HG02884 (cell line): ENCODE measurements at regions not wholly inside any gene's neighbourhood (a gene's known extent, or its start where the extent isn't known, plus 50 kb on each side); places are given as distances from the start of the nearest gene placed in this dataset.

ENCODE experiments used
- ATAC-seq: cut with Tn5 transposase; IDR thresholded peaks from one replicate; pipeline ENCODE4 v1.9.1; 2021; ENCODE audit warnings: mild to moderate bottlenecking, moderate library complexity; ENCODE audit not compliant: unreplicated experiment

GRCh38 chr7:22962775-22963350, 51.1 kb downstream of the HYCC1 start:
- ATAC-seq = no peak

- no peak for ATAC-seq
Measured at GRCh38 chr7:22958742-22959141, 55.2 kb downstream of the HYCC1 start.

- ATAC-seq = no peak
Measured at GRCh38 chr7:22954251-22954650, 59.7 kb downstream of the HYCC1 start.

- no peak for ATAC-seq
Measured at GRCh38 chr7:22952306-22953015, 61.5 kb downstream of the HYCC1 start.

GRCh38 chr7:22949944-22950343, 64.0 kb downstream of the HYCC1 start:
- no peak for ATAC-seq

GRCh38 chr7:22949221-22949620, 64.7 kb downstream of the HYCC1 start:
- no peak for ATAC-seq

- no peak for ATAC-seq
Measured at GRCh38 chr7:22948770-22949169, 65.2 kb downstream of the HYCC1 start.

GRCh38 chr7:22945584-22945983, 68.3 kb downstream of the HYCC1 start:
- no peak for ATAC-seq

- ATAC-seq = no peak
Measured at GRCh38 chr7:22944510-22944909, 69.4 kb downstream of the HYCC1 start.

GRCh38 chr7:22944022-22944421, 69.9 kb downstream of the HYCC1 start:
- ATAC-seq = no peak

GRCh38 chr7:22942191-22942590, 71.7 kb downstream of the HYCC1 start:
- no peak for ATAC-seq

- no peak for ATAC-seq
Measured at GRCh38 chr7:22939842-22940241, 74.1 kb downstream of the HYCC1 start.

GRCh38 chr7:22937946-22938345, 76.0 kb downstream of the HYCC1 start:
- ATAC-seq = no peak

GRCh38 chr7:22936246-22936645, 77.7 kb downstream of the HYCC1 start:
- ATAC-seq = no peak

GRCh38 chr7:22935269-22935668, 78.7 kb downstream of the HYCC1 start:
- ATAC-seq = no peak

- no peak for ATAC-seq
Measured at GRCh38 chr7:22934473-22935065, 79.4 kb downstream of the HYCC1 start.

- no peak for ATAC-seq
Measured at GRCh38 chr7:22934023-22934422, 79.9 kb downstream of the HYCC1 start.

- ATAC-seq = no peak
Measured at GRCh38 chr7:22932896-22933295, 81.0 kb downstream of the HYCC1 start.

- ATAC-seq = no peak
Measured at GRCh38 chr7:22931011-22931410, 82.9 kb downstream of the HYCC1 start.

GRCh38 chr7:22922307-22922706, 91.6 kb downstream of the HYCC1 start:
- no peak for ATAC-seq

- ATAC-seq = no peak
Measured at GRCh38 chr7:22921386-22922086, 92.4 kb downstream of the HYCC1 start.

GRCh38 chr7:22920672-22921071, 93.3 kb downstream of the HYCC1 start:
- no peak for ATAC-seq
